ENCODE measurements at regions not wholly inside any gene's neighbourhood (a gene's known extent, or its start where the extent isn't known, plus 50 kb on each side); places are given as distances from the start of the nearest gene placed in this dataset.

GRCh38 chr5:164475339-164475977, 970.0 kb downstream of the MAT2B start:
- no peak for DNase-seq (ENCODE audit: extremely low read depth, low read depth)
- no peak overlapping the region for H3K4me3 ChIP-seq (replicated peaks; ENCODE audit: low read depth, low read length)
- TF ChIP-seq CTCF (IDR thresholded peaks at IDR 0.05; ENCODE audit: low read depth, low read length, missing control alignments), result peak; percentile 9

GRCh38 chr5:164481270-164481669, 975.9 kb downstream of the MAT2B start:
- DNase-seq (ENCODE audit: extremely low read depth, low read depth), result no peak
- no peak for TF ChIP-seq CTCF (IDR thresholded peaks at IDR 0.05; ENCODE audit: low read depth, low read length, missing control alignments)

GRCh38 chr5:164482351-164482750, 976.9 kb downstream of the MAT2B start:
- no peak for DNase-seq (ENCODE audit: extremely low read depth, low read depth)
- H3K4me3 ChIP-seq (replicated peaks; ENCODE audit: low read depth, low read length), result no peak overlapping the region
- no peak for TF ChIP-seq CTCF (IDR thresholded peaks at IDR 0.05; ENCODE audit: low read depth, low read length, missing control alignments)

More at GRCh38 chr5:164481270-164481669, 975.9 kb downstream of the MAT2B start:
- H3K4me3 ChIP-seq (replicated peaks; ENCODE audit: low read depth, low read length), result no peak overlapping the region

GRCh38 chr5:164484948-164485347, 979.5 kb downstream of the MAT2B start:
- H3K4me3 ChIP-seq (replicated peaks; ENCODE audit: low read depth, low read length), result no peak overlapping the region
- DNase-seq (ENCODE audit: extremely low read depth, low read depth), result no peak
- TF ChIP-seq CTCF (IDR thresholded peaks at IDR 0.05; ENCODE audit: low read depth, low read length, missing control alignments), result no peak

- no peak overlapping the region for H3K4me3 ChIP-seq (replicated peaks; ENCODE audit: low read depth, low read length)
- no peak for DNase-seq (ENCODE audit: extremely low read depth, low read depth)
- TF ChIP-seq CTCF (IDR thresholded peaks at IDR 0.05; ENCODE audit: low read depth, low read length, missing control alignments), result no peak
Measured at GRCh38 chr5:164487939-164488338, 982.5 kb downstream of the MAT2B start.

- no peak overlapping the region for H3K4me3 ChIP-seq (replicated peaks; ENCODE audit: low read depth, low read length)
- TF ChIP-seq CTCF (IDR thresholded peaks at IDR 0.05; ENCODE audit: low read depth, low read length, missing control alignments), result no peak
- DNase-seq (ENCODE audit: extremely low read depth, low read depth), result no peak
Measured at GRCh38 chr5:164497311-164498064, 992.1 kb downstream of the MAT2B start.
